Heart left ventricle (tissue), 13 donors: ENCODE measurements at regions not wholly inside any gene's neighbourhood (a gene's known extent, or its start where the extent isn't known, plus 50 kb on each side); places are given as distances from the start of the nearest gene placed in this dataset.

ENCODE experiments used
- POLR2A ChIP-seq, 2 donors: fragments of 450-650 bp; IDR thresholded peaks; one replicate each; pipeline ENCODE4 v1.6.1; 2017; ENCODE audit warnings: antibody characterized with exemption in 2 of 2, mild to moderate bottlenecking in 2 of 2, moderate library complexity in 2 of 2
- TF ChIP-seq, protein P1 (sequence below), 12 donors: fragments of 200-600 bp; sonication (generic) in 4 of 12; IDR thresholded peaks; one replicate each; pipeline versions ENCODE4 v1.5.0 to v1.8.0; 2018 to 2022; ENCODE audit warnings: antibody characterized with exemption in 12 of 12, mild to moderate bottlenecking in 5 of 12
- donor health status: ischemic (EF 13 %, LVEDD 7.1; RV severe dilation, severe dysfunction).
- donor health status: DM: no; HTN: yes; CAD: no.
- donor health status: DM: no; HTN: no; CAD: no.
- donor health status: ischemic (EF 25% LVEDD 6.9; RV normal size, moderate dysfunction).
- donor health status: ischemic (EF 25% LVEDD 5.7; RV mildly dilated, moderate dysfunction).
- donor health status: ischemic (EF 35%, LVEDD 5.7; RV mildly dilated, moderate dysfunction).
- donor health status: nonischemic (EF 11% LVEDD 7.7; RV severe dilation, severe dysfunction).
- donor health status: DM: yes; HTN: yes; CAD: no.
- donor health status: PGD.
- donor health status: ischemic (EF 29% LVEDD 5.4; RV normal size, mild dysfunction).
- donor health status: nonischemic (EF 23%, LVEDD 6.1; RV moderate dilation, normal function).

DNA sequence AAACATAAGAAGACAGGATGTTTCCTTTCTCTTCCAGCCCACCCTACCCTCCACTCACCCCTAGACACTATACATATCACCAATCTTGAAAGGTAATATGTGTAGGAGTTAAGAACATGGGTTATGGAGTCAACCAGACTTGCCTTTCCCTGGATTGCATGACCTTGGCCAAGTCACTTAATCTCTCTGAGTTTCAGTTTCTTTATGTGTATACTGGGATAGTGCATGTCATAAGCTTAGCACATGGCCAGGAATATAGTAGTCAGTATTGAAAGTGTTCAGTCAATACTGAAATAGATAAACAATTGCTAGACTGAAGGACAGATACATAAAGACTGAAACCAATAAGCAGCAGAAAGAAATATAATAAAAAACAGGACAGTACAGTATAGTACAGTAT lies 283.2 kb upstream of the STT3B start:
- no peak for TF ChIP-seq POLR2A (IDR thresholded peaks at IDR 0.05)
- TF ChIP-seq, protein P1, sequence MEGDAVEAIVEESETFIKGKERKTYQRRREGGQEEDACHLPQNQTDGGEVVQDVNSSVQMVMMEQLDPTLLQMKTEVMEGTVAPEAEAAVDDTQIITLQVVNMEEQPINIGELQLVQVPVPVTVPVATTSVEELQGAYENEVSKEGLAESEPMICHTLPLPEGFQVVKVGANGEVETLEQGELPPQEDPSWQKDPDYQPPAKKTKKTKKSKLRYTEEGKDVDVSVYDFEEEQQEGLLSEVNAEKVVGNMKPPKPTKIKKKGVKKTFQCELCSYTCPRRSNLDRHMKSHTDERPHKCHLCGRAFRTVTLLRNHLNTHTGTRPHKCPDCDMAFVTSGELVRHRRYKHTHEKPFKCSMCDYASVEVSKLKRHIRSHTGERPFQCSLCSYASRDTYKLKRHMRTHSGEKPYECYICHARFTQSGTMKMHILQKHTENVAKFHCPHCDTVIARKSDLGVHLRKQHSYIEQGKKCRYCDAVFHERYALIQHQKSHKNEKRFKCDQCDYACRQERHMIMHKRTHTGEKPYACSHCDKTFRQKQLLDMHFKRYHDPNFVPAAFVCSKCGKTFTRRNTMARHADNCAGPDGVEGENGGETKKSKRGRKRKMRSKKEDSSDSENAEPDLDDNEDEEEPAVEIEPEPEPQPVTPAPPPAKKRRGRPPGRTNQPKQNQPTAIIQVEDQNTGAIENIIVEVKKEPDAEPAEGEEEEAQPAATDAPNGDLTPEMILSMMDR (IDR thresholded peaks at IDR 0.05): no peak
